Activated naive CD4-positive, alpha-beta T cell treated with anti-CD3 and anti-CD28 coated beads, Interleukin-2, amount 50 U/mL, for 72 hours (primary cell): ENCODE measurements at regions not wholly inside any gene's neighbourhood (a gene's known extent, or its start where the extent isn't known, plus 50 kb on each side); places are given as distances from the start of the nearest gene placed in this dataset.
A peak's percentile ranks its signal among the peaks of the same experiment; 100 is the strongest.

Source experiments
- ATAC-seq, 2 donors: fragments of 150-1000 bp; cut with Tn5 transposase; 2 replicates each; pipeline ENCODE4 v1.10.0; 2021; ENCODE audit warnings: mild to moderate bottlenecking in 2 of 2, moderate library complexity in 2 of 2
- DNase-seq, 2 donors: peaks; one replicate each; pipeline ENCODE4 v3.0.0; 2021 to 2022; ENCODE audit warnings: low spot score in 2 of 2
- H3K27ac Mint-ChIP-seq, 2 donors: one replicate each; pipeline ENCODE4 v1.8.0; 2022; ENCODE audit warnings: mild to moderate bottlenecking in 2 of 2, mixed read lengths in 2 of 2
- H3K36me3 Mint-ChIP-seq, 2 donors: one replicate each; pipeline ENCODE4 v1.8.0; 2022; ENCODE audit warnings: mixed read lengths in 2 of 2
- H3K9me3 Mint-ChIP-seq, 2 donors: one replicate each; pipeline ENCODE4 v1.8.0; 2022; ENCODE audit warnings: mixed read lengths in 2 of 2

DNA sequence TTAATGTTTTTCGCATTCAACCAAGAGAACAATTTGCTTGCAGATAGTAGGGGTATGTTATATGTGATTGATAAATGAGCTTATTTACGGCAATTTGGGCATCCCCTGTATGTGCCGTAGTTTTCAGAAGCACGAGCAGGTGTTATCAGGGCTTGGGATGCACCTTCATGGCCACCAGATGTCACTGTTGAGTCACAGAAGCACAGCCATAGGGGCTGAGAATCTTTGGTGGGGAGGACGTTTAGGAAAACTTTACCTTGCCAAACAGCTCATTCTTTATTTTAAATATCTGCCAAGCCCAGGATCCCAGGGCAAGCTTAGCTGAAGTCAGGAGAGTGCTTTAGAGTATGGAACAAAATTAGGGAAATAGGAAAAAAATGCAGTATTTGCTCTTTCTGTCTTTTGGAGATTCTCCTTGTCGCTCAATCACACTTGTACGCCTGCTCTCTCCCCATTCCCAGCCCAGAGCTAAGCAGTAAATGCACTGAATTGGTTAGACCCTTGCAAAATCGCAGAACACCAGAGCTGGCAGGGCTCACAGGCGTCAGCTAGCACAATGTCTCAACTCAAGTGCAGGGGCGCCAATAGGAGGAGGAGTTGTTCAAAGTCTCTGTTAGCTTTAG is 93.6 kb upstream of the MPHOSPH6 start:
- Mint-ChIP-seq H3K9me3 (peaks cover 11 to 18% of the 10 kb centered on the region in 2 donors), H3K27ac (no peak overlapping the region), H3K36me3 (peaks cover 10 to 12% of the 10 kb centered on the region in 2 donors)
- DNase-seq (peak in 1 of 2 donors; percentile 48), ATAC-seq (peak; percentile 64 to 75)

DNA sequence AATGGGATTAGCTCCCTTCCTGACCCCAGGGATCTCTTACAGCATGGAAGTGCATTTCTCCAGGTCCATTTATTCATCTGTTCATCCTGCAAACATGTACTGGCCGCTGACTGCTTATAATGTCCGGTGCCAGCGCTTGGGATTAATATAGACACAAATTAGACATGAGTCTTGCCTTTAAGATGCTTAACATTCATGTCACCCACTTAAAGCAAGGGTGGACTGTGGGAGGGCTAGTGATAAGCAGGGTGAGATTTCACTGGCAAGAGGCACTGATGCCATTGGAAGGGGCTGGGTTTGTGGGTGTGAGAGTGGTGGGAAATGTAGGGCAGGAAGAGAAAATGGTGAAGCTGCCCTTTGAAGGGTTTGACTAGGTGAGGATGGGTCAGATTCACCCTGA is 92.2 kb upstream of the MPHOSPH6 start:
- ATAC-seq (no peak), DNase-seq (no peak)
- peaks cover 11 to 18% of the 10 kb centered on the region in 2 donors for H3K9me3 Mint-ChIP-seq
- peaks cover 10 to 12% of the 10 kb centered on the region in 2 donors for H3K36me3 Mint-ChIP-seq
- no peak overlapping the region for H3K27ac Mint-ChIP-seq

- peaks cover 11 to 18% of the 10 kb centered on the region in 2 donors for H3K9me3 Mint-ChIP-seq
- ATAC-seq: peak in 1 of 2 donors; percentile 90
- H3K27ac Mint-ChIP-seq: no peak overlapping the region
- no peak for DNase-seq
- H3K36me3 Mint-ChIP-seq: peaks cover 10 to 12% of the 10 kb centered on the region in 2 donors
Measured at GRCh38 chr16:82260212-82260795, 90.3 kb upstream of the MPHOSPH6 start.

GRCh38 chr16:82259731-82260130 is 89.7 kb upstream of the MPHOSPH6 start:
- Mint-ChIP-seq H3K27ac (no peak overlapping the region), H3K9me3 (peaks cover 11 to 18% of the 10 kb centered on the region in 2 donors), H3K36me3 (peaks cover 10 to 12% of the 10 kb centered on the region in 2 donors)
- ATAC-seq (no peak), DNase-seq (no peak)

DNA sequence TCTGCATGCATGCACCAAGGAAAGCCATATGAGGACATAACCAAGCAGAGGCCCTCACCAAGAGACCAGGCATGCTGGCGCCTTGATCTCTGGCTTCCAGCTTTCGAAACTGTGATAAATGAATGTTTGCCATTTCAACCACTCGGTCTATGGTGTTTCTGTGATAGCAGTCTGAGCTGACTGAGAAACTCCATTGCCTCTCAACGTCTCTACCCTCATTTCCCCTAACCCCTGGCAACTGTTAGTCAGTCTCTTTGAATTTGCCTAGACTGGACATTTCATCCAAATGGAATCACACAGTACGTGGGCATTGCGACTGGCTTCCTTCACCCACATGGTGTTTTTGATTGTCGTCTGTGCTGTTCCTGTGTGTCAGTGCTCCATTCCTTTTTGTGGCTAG is 88.0 kb upstream of the MPHOSPH6 start:
- H3K9me3 Mint-ChIP-seq: peaks cover 11 to 18% of the 10 kb centered on the region in 2 donors
- DNase-seq (no peak), ATAC-seq (no peak)
- H3K36me3 Mint-ChIP-seq: peaks cover 10 to 12% of the 10 kb centered on the region in 2 donors
- no peak overlapping the region for H3K27ac Mint-ChIP-seq

GRCh38 chr16:82252582-82252981 is 82.6 kb upstream of the MPHOSPH6 start:
- no peak overlapping the region for H3K27ac Mint-ChIP-seq
- ATAC-seq (no peak), DNase-seq (no peak)
- no peaks in the 10 kb centered on the region for H3K9me3 Mint-ChIP-seq
- no peaks in the 10 kb centered on the region for H3K36me3 Mint-ChIP-seq

GRCh38 chr16:82248677-82249076 is 78.7 kb upstream of the MPHOSPH6 start:
- Mint-ChIP-seq H3K27ac (no peak overlapping the region), H3K36me3 (peaks cover 0 to 5% of the 10 kb centered on the region in 2 donors), H3K9me3 (peaks cover 9 to 10% of the 10 kb centered on the region in 2 donors)
- ATAC-seq (no peak), DNase-seq (no peak)

DNA sequence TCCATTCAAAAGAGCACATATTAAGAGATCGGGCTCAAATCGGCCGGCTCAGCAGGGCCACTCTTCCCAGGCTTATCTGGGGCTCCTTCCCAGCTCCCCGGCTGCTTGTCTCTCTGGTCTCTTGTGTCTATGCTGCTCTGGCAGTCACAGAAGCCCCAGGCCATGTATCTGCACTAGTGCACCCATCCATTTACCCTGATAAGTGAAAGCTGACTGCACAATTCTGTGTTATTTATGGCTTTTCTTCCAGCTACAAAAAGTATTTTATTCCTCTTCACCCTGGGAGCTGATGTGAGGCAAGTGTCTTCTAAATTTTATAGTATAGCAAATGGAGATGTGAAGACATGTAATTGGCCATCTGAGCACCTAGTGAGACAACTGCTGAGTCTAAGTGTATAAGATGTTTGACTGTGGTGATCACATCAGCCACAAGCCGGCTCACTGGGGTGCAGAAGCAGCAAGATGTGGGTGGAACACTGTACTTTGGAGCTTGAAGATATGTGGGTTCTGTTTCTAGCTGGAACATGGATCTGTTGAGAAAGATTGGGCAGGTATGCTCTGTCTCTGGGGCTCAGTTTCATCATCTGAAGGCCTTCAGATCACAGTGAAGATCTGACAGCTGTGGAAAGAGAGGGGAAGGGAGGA is 78.1 kb upstream of the MPHOSPH6 start:
- Mint-ChIP-seq H3K36me3 (peaks cover 0 to 9% of the 10 kb centered on the region in 2 donors), H3K27ac (no peak overlapping the region), H3K9me3 (peaks cover 9 to 13% of the 10 kb centered on the region in 2 donors)
- DNase-seq (no peak), ATAC-seq (no peak)

DNA sequence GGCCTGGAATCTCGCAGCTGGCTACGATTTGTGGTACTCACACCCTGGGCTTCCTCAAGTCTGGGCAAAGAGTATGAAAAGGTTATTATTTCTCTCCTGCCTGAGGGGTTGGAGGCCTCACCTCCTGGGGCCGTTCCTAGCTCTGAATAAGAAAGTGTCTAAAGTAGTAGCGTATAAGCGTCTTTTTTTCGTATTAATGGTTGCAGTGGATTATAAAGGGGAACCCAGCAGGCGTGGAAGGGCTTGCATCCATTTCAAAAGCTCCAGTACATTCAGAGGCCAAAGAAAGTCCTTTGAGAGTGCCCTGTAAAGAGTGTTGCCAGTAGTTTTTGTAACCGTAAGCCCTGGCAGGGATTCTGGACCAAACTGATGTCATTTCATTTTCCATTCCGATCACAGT is 72.2 kb upstream of the MPHOSPH6 start:
- Mint-ChIP-seq H3K27ac (no peak overlapping the region), H3K36me3 (peaks cover 0 to 9% of the 10 kb centered on the region in 2 donors), H3K9me3 (peaks cover 9 to 13% of the 10 kb centered on the region in 2 donors)
- ATAC-seq (no peak), DNase-seq (no peak)

DNA sequence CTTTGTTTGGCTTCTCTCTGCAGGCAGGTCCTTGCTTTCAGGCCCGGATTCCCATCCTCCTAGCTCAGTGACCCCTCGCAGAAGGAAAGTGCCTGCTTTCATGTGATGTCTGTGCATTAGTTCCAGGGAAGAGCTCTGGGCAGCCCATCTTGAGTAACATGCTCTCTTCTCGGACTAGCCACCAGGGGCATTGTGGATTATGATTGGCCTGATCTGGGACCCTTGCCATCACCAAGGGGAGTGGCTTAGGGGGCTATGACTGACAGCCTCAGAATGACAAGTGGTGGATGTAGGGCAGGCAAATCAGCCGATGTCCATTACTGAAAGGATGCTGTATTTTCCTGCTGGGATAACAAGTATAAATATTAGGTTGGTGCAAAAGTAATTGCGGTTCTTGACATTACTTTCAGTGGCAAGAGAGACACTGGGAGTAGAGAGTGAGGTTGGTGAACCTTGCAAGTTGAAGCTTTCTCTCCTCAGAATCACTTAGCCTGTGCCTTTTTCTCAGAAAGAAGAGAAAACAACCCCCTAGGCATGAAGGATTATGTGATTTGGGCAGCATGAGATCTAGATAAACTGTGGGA is 71.5 kb upstream of the MPHOSPH6 start:
- DNase-seq (no peak), ATAC-seq (no peak)
- peaks cover 9 to 13% of the 10 kb centered on the region in 2 donors for H3K9me3 Mint-ChIP-seq
- H3K36me3 Mint-ChIP-seq: peaks cover 0 to 9% of the 10 kb centered on the region in 2 donors
- H3K27ac Mint-ChIP-seq: no peak overlapping the region

DNA sequence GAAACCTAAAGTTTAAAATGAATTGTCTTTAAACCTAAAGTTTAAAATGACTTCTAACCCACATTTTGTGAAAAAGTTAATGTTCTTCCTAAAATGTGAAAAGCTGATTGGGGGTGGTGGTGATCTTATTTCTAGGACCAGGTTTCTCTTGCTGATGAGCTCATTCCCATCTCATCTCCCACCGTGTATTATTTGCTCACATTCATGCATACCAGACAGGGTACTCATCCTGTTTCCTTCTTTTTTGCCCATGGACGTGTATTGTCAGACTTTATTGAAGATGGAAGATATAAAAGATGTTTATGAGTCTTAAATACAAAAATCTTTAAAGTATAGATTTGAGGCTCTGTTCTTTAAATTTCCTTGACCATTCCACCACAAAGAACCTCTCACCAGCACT is 70.1 kb upstream of the MPHOSPH6 start:
- Mint-ChIP-seq H3K9me3 (peaks cover 9 to 13% of the 10 kb centered on the region in 2 donors), H3K27ac (no peak overlapping the region), H3K36me3 (peaks cover 0 to 9% of the 10 kb centered on the region in 2 donors)
- ATAC-seq: no peak
- DNase-seq: no peak

- Mint-ChIP-seq H3K9me3 (no peaks in the 10 kb centered on the region), H3K27ac (no peak overlapping the region), H3K36me3 (no peaks in the 10 kb centered on the region)
- ATAC-seq (no peak), DNase-seq (no peak)
Measured at GRCh38 chr16:82236875-82237274, 66.9 kb upstream of the MPHOSPH6 start.

DNA sequence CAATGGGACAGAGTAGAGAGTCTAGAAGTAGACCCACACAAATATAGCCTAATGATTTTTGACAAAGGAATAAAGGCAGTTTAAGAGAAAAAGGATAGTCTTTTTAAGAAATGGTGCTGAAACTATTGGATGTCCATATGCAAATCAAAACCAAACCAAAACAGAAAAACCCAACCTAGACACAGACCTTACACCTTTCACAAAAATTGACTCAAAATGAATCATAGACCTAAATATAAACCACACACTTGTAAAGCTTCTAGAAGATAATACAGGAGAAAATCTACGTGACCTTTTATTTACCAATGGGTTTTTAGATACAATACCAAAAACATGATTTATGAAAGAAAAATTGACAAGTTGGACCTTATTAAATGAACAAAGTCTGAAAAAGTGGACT is 66.4 kb upstream of the MPHOSPH6 start:
- Mint-ChIP-seq H3K9me3 (no peaks in the 10 kb centered on the region), H3K36me3 (no peaks in the 10 kb centered on the region), H3K27ac (no peak overlapping the region)
- peak in 1 of 2 donors; percentile 37 for ATAC-seq
- DNase-seq: no peak

- Mint-ChIP-seq H3K9me3 (no peaks in the 10 kb centered on the region), H3K36me3 (no peaks in the 10 kb centered on the region), H3K27ac (no peak overlapping the region)
- no peak for DNase-seq
- ATAC-seq: no peak
Measured at GRCh38 chr16:82232806-82233205, 62.8 kb upstream of the MPHOSPH6 start.

- no peaks in the 10 kb centered on the region for H3K9me3 Mint-ChIP-seq
- H3K27ac Mint-ChIP-seq: no peak overlapping the region
- H3K36me3 Mint-ChIP-seq: no peaks in the 10 kb centered on the region
- no peak for ATAC-seq
- no peak for DNase-seq
Measured at GRCh38 chr16:82231008-82231787, 61.2 kb upstream of the MPHOSPH6 start.

GRCh38 chr16:82229800-82230619 is 60.0 kb upstream of the MPHOSPH6 start:
- Mint-ChIP-seq H3K27ac (no peak overlapping the region), H3K36me3 (no peaks in the 10 kb centered on the region), H3K9me3 (no peaks in the 10 kb centered on the region)
- DNase-seq (peak in 1 of 2 donors; percentile 74), ATAC-seq (peak; percentile 51 to 55)
